ENCODE measurements at regions not wholly inside any gene's neighbourhood (a gene's known extent, or its start where the extent isn't known, plus 50 kb on each side); places are given as distances from the start of the nearest gene placed in this dataset.

DNA sequence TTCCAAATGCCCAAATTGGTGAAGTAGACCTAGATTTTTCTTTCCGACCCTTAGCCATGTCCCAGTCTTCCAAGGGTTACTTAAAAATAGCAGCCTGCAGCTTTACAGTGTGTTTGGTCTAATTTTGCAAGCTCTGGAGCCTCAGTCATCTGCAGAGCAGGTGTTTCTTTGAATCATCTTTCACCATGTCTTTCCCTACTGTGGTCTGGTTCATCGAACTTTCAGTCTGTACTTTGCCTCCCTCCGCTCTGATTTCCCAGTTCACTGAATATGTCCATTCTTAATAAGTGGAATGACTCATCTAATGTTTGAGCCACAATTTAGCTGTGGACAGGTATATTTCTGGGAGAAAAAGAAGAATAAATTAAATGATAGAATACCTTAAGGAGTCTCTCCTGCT lies 1060.7 kb downstream of the EFNA5 start:
- TF ChIP-seq RAD21 (IDR thresholded peaks at IDR 0.05; ENCODE audit: low read length) = no peak
- no peak for TF ChIP-seq TCF12 (IDR thresholded peaks at IDR 0.05)
- no peak for TF ChIP-seq NRF1 (IDR thresholded peaks at IDR 0.05; ENCODE audit: low read depth, low read length)
- TF ChIP-seq SIN3A (IDR thresholded peaks at IDR 0.05; ENCODE audit: borderline replicate concordance, low read depth, low read length) = no peak
- TF ChIP-seq CTCF (IDR thresholded peaks at IDR 0.05) = no peak
- no peak for TF ChIP-seq GABPA (IDR thresholded peaks at IDR 0.05; ENCODE audit: low read depth)
- TF ChIP-seq POLR2AphosphoS5 (IDR thresholded peaks at IDR 0.05; ENCODE audit: low read depth, low read length) = no peak
- TF ChIP-seq, protein P1, sequence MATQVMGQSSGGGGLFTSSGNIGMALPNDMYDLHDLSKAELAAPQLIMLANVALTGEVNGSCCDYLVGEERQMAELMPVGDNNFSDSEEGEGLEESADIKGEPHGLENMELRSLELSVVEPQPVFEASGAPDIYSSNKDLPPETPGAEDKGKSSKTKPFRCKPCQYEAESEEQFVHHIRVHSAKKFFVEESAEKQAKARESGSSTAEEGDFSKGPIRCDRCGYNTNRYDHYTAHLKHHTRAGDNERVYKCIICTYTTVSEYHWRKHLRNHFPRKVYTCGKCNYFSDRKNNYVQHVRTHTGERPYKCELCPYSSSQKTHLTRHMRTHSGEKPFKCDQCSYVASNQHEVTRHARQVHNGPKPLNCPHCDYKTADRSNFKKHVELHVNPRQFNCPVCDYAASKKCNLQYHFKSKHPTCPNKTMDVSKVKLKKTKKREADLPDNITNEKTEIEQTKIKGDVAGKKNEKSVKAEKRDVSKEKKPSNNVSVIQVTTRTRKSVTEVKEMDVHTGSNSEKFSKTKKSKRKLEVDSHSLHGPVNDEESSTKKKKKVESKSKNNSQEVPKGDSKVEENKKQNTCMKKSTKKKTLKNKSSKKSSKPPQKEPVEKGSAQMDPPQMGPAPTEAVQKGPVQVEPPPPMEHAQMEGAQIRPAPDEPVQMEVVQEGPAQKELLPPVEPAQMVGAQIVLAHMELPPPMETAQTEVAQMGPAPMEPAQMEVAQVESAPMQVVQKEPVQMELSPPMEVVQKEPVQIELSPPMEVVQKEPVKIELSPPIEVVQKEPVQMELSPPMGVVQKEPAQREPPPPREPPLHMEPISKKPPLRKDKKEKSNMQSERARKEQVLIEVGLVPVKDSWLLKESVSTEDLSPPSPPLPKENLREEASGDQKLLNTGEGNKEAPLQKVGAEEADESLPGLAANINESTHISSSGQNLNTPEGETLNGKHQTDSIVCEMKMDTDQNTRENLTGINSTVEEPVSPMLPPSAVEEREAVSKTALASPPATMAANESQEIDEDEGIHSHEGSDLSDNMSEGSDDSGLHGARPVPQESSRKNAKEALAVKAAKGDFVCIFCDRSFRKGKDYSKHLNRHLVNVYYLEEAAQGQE (IDR thresholded peaks at IDR 0.05; ENCODE audit: low read depth, low read length) = no peak
- no peak for TF ChIP-seq MEF2A (IDR thresholded peaks at IDR 0.05; ENCODE audit: borderline replicate concordance, low read depth)
- no peak for TF ChIP-seq YY1 (IDR thresholded peaks at IDR 0.05; ENCODE audit: low read depth)
